ENCODE measurements at regions not wholly inside any gene's neighbourhood (a gene's known extent, or its start where the extent isn't known, plus 50 kb on each side); places are given as distances from the start of the nearest gene placed in this dataset.

DNA sequence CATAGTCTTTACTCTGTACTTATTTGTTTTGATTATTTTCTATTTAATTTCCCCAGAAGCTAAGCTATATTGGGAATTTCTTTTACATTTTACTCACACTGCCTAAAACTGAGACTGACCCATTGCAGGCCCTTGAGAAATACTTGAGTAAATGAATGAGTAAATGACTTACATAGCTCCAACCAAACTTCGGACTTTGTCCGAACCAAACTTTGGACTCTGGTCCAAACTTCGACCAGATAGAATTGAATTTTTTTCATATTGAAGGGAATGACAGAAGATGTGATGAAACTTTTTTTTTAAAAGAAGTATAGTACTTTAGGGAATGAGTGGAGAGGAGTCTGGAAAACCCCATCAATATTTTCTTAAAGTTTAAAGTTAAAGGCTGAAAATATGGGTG is 75.6 kb upstream of the MYRIP start:
- no peak for TF ChIP-seq CTCF (conservative IDR thresholded peaks at IDR 0.05)
- no peak for TF ChIP-seq ZFX (IDR thresholded peaks at IDR 0.05)
